NCI-H2081 treated with DMSO at 0.1 percent for 48 hours (cell line): ENCODE measurements at regions not wholly inside any gene's neighbourhood (a gene's known extent, or its start where the extent isn't known, plus 50 kb on each side); places are given as distances from the start of the nearest gene placed in this dataset.

Experiments used
- DNase-seq: peaks from one replicate; lab custom pipeline; 2025; lab: John Stamatoyannopoulos, UW

DNA sequence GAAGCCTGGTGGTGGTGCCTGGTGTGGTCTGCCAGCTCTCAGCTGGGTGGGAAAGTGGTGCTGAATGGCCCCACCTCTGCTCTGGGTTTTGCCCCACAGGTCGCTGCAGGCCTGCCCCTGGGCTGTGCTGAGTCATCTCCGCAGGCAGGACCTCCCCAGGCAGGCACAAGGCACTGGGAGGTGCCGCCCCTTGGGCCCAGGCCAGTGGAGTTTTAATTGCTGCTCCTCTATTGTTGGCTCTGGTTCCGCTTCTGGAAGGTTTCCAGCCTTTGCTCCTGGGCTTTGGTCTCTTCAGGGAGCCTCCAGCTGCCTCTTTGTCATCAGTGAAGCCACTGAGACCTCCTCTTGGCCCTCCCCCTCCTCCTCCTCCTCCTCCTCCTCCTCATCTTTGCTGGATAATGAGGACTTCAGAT lies 180.3 kb upstream of the GRB10 start:
- DNase-seq: peak; percentile 82

DNA sequence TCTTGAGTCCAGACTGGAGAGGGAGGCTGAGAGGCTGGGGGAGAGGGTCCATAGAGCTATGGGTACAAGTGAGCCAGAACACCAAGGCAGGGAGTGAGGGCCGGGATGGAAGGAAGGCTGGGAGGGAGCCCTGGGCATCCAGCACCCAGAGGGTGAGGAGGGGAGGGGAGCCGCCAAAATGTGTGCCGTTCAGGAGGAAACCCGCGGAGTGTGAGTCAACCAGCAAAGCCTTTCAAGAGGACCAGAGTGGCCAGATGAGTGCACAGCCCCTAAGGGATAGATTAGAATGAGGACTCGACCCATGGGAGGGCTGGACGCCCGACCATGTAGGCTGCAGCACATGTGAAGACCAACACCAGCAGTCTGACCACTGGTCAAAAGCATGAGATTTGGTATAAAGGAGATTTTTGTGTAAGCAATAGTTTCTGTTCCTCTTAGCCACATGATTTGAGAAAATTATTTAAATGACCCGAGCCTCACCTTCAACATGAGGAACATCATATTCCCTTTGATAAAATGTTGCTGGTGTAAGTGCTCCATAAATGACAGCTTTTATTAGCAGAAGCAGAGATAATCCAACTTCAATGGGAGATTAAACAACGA lies 179.7 kb upstream of the GRB10 start:
- no peak for DNase-seq

DNA sequence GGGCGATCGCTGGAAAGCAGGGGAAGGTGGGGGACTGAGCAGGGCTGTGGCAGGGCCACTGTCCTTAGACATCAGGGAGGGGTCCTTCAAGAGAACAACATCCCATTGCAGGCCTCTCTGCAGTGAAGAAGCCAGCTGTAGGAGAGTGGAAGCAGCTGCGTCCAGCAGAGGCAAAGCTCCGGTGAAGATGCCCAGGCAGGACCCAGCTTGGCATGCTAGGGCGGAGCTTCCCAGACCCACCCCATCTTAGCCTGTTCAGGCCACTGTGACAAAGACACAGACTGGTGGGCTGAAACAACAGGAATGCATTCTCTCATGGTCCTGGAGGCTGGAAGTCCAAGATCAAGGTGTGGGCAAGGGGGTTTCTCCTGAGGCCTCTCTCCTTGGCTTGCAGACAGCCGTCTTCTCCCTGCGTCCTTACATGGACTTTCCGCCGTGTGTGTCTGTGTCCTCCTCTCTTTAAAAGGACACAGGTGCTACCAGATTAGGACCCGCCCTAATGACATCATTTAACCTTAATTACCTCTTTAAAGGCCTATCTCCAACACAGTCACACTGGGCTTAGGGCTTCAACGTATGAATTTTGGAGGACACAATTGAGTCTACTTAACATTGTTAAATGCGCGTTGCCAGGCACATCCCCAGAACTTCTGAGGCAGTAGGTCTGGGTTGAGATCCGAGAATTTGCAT lies 178.1 kb upstream of the GRB10 start:
- no peak for DNase-seq

DNA sequence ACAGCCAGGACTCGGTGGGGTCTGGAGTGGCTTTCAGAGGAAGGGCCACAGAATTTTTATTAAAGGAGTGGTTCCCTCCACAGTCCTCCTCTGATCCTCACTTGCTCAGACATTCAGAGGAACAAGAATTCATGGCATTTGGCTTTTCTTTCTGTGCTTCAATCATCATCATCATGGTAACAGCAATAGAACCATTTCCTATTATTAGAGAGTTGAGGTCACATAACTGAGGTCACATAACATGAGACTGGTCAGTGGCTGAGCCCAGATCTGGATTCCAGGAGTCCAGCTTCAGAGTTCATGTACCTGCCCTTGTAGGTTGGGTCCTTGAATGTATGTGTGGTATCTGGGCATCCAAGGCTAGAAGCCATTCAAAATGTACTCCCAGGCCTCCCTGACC lies 177.3 kb upstream of the GRB10 start:
- no peak for DNase-seq

DNA sequence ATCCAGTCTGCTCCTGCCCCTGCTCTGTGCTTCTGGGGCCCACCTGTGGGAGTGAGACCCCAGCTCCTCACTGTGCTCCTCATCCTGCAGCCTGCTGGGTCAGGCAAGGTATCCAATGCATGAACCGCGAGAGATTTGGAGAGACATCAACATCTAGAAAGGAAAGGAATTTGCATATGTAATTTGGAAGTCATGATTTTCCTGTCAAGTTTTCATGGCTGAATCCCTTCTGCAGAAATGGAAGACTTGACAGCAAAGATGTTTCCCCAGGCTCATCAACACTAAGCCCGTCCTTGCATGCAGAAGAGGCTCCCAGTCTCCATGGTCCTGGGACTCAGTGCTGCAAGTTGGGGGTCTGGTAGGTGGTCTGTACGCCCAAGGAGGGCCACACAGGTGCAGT lies 176.9 kb upstream of the GRB10 start:
- no peak for DNase-seq

DNA sequence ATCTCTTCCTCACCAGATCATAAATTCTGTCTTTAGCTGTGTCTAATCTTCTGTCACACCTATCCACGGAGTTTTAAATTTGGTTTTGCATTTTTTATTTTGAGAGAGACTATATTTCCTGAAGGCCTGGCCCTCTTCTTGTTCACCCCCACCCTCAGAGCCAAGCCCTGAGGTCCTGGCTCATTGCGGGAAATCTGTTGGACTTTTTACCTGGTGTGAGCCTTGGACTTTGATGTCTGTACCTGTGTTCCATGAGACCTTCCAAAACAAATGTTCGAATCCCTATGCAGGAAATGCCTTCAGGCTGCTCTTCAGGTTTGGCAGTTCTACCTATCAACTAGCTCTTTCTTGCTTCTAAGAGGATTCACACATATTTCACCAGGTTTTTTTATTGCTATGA lies 175.2 kb upstream of the GRB10 start:
- DNase-seq: no peak

DNA sequence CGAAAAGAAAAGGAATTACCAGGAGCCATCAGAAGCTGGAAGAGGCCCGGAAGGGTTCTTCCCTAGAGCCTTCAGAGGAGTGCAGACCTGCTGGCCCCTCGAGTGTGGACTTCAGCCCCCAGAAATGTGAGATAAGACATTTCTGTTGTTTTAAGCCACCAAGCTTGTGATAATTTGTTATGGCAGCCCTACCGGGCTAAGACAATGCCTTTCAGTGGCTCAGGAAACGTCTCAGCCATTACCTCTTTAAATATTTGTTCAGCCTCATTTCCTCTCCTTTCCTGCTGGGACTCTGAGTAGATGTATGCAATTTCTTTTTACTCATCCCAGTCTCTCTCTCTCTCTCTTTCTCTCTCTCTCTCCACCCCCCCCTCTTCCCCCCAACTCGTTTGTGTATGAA lies 174.7 kb upstream of the GRB10 start:
- peak; percentile 39 for DNase-seq

DNA sequence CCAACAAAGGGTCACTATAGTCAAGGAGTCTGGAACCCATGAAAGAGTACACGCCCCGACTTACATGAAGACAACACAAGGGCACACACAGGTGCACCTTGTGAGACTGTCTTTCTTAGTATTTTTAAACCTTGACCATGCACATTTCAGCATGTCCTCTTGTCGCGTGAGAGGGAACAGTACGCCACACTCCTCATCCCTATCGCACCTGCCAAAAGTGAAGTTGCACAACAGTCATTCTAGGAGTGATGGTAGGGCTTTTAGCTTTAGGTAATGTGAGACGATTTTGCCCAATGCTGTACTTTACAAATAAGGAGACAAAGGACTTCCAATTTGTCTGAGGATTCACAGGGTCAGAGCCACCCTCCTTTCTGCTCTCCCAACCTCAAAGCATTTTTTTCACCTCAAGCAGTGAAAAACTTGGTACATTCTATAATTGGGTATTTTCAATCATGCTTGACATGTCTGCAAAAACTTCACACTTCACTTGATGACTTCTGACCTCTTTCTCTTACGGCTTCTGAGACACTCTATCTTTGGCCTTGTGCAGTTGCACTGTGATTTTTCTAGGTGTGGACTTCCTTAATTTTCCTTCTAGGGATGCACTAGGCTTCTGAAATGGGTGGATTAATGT lies 173.9 kb upstream of the GRB10 start:
- no peak for DNase-seq

DNA sequence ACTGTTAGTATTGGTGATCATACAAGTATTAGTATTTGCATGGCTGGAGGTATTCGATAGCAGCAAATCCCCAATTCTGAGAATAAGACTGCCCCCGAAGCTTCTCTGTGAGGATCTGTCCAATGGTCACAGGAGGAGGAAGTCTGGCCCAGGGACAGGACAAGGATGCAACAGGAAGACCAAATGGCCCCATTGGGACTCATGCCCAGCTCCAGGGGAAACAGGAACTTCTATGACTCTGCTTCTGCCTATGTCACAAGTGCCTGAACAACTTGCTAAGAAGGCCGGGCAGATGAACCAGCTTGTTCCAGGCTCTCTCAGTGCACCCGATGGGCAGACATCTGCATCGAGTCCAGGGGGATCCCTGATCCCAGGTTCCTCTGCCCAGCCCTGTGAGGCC lies 172.0 kb upstream of the GRB10 start:
- DNase-seq: no peak

DNA sequence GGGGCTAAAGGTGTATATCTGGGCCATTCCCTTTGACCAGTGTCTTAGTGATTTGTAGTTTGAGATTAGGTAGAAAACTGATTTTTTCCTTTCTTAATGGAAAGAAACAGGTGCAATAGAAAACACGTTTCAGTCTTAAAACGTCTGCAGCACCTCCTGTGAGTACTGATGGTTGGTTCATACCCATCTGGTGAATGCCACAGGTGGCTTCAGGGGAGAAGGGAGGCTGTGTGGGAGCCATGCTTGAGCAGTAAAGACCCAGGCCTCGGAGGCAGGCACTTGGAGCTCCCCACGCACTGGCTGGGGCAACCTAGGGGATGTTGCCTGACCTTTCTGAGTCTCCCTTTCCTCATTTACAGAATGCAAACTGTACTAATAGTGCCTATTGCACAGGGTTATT lies 171.5 kb upstream of the GRB10 start:
- DNase-seq: no peak

DNA sequence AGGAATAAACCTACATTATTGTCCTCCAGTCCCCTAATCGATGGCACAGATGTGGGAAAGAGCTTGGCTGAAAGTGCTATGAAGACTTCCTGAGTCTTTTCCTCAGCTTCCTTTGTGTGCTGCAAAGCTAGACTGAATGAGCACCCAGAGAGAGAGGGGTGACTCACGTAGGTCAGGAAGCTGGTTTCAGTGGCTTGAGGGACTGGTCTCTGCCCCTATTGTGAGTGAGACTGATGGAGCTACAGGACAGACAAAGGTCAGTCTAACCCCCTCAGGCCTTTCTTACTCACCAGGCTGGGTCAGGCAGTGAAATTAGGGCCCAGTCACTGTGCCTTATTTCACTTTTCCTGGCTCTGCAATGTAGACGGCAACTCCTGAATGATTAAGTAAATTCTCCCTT lies 171.1 kb upstream of the GRB10 start:
- no peak for DNase-seq

DNA sequence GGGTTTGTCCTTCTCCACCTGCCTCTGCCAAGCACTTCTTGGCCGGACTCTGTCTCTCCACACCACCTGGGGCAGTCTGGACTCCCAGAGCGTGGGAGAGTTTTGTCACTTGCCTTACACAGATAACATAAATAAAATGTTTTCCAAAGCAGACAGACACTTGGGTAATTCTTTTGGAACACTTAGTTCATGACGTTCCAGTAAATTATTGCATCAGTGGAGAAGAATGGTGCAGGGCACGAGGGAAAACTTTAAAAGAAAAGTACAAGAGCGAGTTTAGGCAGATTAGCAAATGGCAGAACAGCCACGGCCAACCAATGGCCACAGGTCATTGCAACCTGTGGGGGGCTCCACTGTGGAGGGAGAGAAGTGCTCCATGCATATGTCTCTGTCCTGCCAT lies 170.6 kb upstream of the GRB10 start:
- no peak for DNase-seq

DNA sequence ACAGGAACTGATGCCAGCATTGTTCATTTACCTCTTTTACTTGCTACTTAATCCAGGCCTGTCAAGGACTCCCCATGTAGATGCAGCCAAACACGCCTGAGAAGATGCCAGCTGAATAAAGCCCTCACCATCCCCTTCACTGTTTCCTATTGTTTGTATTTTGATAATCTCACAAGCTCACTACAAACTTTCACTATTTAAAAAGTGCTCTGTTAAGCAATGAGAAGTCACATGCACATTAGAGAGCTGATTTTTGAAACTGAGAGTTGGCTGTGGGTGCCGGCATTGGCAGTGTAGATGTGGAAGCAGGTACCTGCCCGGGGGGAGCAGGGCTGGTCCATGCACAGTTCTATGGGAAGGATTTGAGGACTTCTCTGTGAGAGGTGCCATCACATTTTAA lies 169.8 kb upstream of the GRB10 start:
- DNase-seq: no peak

DNA sequence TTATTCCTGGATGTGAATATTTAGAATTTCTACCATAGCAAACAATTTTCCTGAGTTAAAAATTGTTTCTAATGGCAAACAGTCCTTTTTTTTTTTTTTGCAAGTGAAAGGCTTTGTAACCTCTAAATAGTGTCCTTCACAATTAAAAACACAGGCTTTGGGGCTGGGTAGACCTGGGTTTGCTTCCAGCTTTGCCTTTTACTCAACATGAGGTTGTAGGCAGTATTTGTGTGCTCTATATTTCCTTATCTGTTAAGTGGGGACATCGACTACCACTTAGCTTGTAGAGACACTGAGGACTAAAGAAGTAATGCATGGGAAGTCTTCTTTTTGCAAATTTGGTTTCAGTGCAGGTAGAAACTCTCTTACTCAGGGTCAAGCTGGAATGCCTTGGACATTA lies 169.4 kb upstream of the GRB10 start:
- no peak for DNase-seq

DNA sequence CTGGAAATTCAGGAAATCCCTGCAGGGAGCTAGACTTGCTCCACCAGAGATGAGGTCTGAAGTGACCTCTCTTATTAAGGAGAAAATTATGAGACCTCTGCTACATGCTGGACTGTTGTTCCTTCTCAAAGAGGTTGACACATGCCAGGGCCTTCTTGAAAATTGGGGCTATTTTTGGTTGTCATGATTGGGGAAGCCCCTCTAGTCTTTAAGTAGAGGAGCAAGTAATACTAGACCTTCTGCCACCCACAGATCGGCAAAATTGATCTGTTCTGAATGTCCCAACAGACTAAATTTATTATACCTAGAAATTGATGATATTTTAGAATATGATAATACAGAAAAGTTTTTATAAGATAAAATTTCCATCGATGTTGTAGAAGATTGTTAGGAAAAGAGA lies 160.8 kb upstream of the GRB10 start:
- no peak for DNase-seq

DNA sequence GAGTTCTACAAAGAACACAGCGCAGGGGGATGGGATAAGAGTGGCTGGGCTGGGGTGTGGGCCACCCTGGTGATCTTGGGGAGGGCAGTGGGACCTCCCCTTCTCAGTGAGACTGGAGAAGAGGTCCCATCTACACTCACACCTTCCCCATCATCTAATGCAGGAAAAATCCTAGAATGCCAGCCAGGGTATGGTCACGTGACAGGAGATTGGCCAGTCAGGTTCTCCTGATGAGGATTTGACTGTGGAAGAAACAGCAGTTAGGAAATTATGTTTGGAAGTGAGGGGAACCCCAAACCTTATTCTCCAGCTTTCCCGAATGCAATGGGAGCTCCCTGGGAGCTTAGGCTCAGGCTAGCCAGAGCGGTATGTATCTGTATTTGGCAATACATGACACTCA lies 158.8 kb upstream of the GRB10 start:
- DNase-seq: no peak

DNA sequence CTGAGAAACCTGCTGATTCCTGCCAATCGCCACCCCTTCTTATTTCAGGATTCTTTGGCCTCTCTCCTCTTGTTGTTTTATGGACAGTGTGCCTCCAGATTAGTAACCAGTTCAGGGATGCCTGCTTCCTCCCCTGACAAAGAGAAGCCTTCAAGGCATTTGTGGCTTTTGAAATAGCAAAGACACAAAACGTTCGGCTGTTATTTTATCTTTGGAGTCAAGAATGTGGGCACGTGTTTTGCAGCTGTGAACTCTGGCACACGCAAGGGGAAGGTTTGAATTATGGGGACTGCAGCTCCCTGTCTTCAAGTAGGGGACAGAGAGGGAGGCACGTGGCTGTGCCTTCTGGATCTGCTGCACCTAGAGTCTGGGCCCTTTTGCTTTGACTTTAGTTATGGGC lies 157.9 kb upstream of the GRB10 start:
- no peak for DNase-seq

DNA sequence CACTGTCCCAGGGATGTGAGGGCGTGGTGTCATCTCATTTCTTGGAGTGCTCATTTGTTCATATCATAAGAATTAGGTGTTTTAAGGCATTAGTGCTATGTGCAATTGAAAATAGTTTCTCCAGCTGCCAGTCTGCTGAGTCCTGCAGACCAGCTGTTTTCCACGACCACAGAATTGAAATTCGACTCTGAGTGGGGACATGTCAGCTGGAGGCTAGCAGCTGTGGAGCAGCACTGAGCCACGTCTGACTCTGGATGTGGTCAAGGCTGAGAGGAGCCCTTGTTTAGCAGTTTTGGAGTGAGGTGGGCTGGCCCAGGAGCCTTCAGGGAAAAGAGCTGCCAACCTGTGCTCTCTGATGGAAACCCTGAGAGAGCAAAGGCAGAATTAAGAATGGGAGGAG lies 156.3 kb upstream of the GRB10 start:
- DNase-seq: no peak

DNA sequence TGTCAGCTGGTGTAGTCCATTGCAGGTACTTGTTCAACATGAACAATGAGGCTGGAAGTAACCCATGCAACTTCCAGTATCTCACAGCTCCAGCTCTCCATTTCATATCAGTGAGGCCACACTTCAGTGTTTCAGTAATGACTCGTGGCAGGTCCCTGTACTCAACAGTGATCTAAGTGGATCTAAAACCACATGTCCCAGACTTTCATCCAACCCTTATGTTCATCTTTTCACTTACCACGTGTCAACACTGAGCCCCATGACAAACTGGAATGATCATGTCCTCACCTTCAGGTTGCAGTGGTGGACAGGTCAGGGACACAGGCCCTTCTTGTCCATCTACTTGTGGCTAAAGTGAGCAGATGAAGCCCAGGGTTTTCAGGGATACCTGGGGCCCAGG lies 155.0 kb upstream of the GRB10 start:
- no peak for DNase-seq

DNA sequence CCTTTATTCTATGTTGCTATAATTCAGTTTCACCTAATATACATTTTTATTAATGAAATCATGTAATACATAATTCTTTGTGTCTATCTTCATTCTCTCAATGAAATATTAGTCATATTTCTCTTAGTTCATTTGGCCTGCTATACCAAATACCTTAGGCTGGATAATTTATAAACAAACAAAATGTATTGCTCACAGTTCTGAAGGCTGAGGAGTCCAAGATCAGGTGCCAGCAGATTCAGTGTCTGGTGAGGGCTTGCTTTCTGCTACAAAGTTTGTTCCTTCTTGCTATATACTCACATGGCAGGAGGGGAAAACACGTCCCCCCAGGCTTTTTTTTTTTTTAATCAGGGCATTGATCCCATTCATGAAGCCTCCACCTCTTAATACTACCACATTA lies 143.4 kb upstream of the GRB10 start:
- no peak for DNase-seq

DNA sequence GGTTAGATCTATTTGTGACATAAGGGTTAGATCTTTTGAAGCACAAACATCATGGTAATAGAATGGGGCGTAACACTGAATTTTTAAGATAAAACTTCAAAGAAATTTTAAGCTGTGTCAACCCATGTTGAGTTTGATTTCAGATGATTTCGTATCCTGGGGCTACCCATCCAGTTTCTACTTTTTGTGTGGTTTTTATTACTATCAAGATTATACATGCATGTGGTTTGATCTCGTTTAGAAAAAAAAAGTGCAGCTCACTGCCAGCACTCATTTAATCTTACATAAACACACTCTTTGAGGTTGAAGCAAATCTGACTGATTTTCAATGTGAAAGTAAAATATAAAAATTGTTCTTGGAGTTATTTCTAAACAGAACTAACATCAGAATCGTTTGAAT lies 140.8 kb upstream of the GRB10 start:
- no peak for DNase-seq

DNA sequence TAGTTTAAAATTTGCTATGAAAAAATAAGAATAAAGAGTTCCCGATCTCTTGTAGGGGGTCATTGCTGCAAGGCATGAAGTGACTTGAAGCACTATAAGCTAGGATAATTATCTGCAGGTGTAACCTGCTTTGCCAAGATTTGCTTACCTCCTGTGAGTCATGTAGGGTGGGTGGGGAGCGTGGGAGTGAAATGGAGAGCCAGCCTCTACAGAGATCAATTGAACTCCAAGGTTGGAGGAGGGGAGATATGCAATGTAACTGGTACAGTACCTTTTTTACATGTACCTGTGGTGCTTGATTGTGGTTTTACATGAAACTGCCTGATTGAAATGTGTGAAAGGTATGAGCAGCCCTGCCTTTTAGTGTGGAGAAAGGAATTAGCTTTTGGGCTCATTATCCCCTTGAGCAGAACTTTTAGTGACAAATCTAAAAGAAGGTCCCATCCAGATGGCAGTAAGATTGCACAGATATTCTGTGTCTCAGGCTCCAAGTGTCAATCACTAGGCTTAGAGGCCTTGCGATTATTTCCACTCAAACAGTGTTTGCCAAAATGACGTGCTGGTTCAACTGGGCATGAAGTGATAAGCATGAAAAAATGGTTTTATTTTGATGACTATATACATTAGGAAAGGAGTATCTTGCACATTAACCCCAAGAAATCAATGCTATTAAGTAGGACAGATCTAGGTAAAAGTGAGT lies 138.6 kb upstream of the GRB10 start:
- DNase-seq: no peak

DNA sequence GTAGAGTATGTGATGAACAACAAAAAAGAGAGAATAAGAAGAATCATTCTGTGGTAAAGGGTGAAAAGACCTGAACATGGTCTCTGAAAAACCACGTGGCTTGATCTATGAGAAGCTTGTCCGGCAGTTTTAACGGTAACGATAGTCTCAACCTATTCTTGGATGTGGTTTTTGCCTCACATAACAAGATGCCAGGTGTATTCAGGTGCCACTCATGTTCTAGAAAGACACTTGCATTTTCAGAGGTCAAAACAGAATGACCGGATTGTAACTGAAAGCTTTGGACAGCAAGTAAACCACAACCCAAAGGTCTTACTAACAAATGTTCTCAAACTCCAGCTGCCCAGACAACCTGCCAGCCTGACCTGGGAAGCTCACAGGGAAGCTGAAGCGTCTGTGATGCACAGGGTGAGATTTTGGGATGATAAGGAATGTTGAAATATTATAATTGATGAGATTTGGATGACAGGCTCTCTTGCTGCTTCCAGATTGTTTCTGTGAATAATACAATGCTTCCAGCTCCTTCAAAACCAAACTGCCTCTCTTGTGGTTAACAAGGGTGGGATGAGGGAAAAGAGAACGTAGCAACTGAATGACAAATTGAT lies 137.4 kb upstream of the GRB10 start:
- DNase-seq: no peak
